Left ventricle myocardium inferior (tissue), 1 donor: ENCODE measurements at regions not wholly inside any gene's neighbourhood (a gene's known extent, or its start where the extent isn't known, plus 50 kb on each side); places are given as distances from the start of the nearest gene placed in this dataset.
"Not testable (repeated sequence)": the region's sequence is repeated elsewhere in the genome, so short reads cannot be mapped to it uniquely, and the experiment has no call there.

Experiments
- DNase-seq: peaks from one replicate; pipeline ENCODE4 v3.0.0-alpha.2; 2020
- H3K27ac ChIP-seq: fragments of 200-600 bp; replicated peaks from 2 replicates; pipeline ENCODE4 v1.8.0; 2021
- H3K27me3 ChIP-seq: fragments of 200-600 bp; 2 replicates; pipeline ENCODE4 v1.8.0; 2021; ENCODE audit warnings: low read depth
- H3K36me3 ChIP-seq: fragments of 200-600 bp; 2 replicates; pipeline ENCODE4 v1.8.0; 2021
- H3K4me1 ChIP-seq: fragments of 200-600 bp; 2 replicates; pipeline ENCODE4 v1.8.0; 2021
- H3K4me3 ChIP-seq: fragments of 200-600 bp; 2 replicates; pipeline ENCODE4 v1.8.0; 2021; ENCODE audit warnings: mild to moderate bottlenecking, moderate library complexity
- H3K9me3 ChIP-seq: fragments of 200-600 bp; replicated peaks from 2 replicates; pipeline ENCODE4 v1.8.0; 2021
- intact Hi-C: fragments of 100-400 bp; cut with micrococcal nuclease; formaldehyde crosslinking; loops from one replicate; pipeline ENCODE4 v1.11.0; 2022
- TF ChIP-seq, protein P1 (sequence below): fragments of 200-600 bp; IDR thresholded peaks from 2 replicates; pipeline ENCODE4 v1.8.0; 2021; ENCODE audit warnings: antibody characterized with exemption, mild to moderate bottlenecking, borderline replicate concordance
- donor health status: DM: no; HTN: yes; CAD: no; lungs with severe emphysema.

GRCh38 chr2:195150819-195151218 is 506.2 kb upstream of the SLC39A10 start:
- Histone ChIP-seq H3K4me1 (no peaks in the 10 kb centered on the region), H3K36me3 (no peaks in the 10 kb centered on the region), H3K27ac (no peak overlapping the region), H3K9me3 (no peaks in the 10 kb centered on the region), H3K27me3 (no peaks in the 10 kb centered on the region), H3K4me3 (no peak overlapping the region)
- no peak for DNase-seq
- intact Hi-C loops = no loop called here
- TF ChIP-seq, protein P1, sequence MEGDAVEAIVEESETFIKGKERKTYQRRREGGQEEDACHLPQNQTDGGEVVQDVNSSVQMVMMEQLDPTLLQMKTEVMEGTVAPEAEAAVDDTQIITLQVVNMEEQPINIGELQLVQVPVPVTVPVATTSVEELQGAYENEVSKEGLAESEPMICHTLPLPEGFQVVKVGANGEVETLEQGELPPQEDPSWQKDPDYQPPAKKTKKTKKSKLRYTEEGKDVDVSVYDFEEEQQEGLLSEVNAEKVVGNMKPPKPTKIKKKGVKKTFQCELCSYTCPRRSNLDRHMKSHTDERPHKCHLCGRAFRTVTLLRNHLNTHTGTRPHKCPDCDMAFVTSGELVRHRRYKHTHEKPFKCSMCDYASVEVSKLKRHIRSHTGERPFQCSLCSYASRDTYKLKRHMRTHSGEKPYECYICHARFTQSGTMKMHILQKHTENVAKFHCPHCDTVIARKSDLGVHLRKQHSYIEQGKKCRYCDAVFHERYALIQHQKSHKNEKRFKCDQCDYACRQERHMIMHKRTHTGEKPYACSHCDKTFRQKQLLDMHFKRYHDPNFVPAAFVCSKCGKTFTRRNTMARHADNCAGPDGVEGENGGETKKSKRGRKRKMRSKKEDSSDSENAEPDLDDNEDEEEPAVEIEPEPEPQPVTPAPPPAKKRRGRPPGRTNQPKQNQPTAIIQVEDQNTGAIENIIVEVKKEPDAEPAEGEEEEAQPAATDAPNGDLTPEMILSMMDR = no peak

GRCh38 chr2:195148004-195148403 is 509.0 kb upstream of the SLC39A10 start:
- intact Hi-C loops = no loop called here
- H3K4me1 ChIP-seq = no peaks in the 10 kb centered on the region
- no peak overlapping the region for H3K27ac ChIP-seq
- no peak for DNase-seq
- TF ChIP-seq, protein P1 = no peak
- H3K9me3 ChIP-seq = peaks cover 15% of the 10 kb centered on the region
- H3K36me3 ChIP-seq = no peaks in the 10 kb centered on the region
- H3K4me3 ChIP-seq = no peak overlapping the region
- no peaks in the 10 kb centered on the region for H3K27me3 ChIP-seq

GRCh38 chr2:195146761-195147541 is 510.1 kb upstream of the SLC39A10 start:
- Histone ChIP-seq H3K36me3 (no peaks in the 10 kb centered on the region), H3K9me3 (peaks cover 18% of the 10 kb centered on the region), H3K4me3 (no peak overlapping the region), H3K27ac (no peak overlapping the region), H3K27me3 (no peaks in the 10 kb centered on the region), H3K4me1 (no peaks in the 10 kb centered on the region)
- intact Hi-C loops = no loop called here
- DNase-seq = no peak
- TF ChIP-seq, protein P1 = no peak

- H3K9me3 ChIP-seq = peaks cover 7% of the 10 kb centered on the region
- H3K4me3 ChIP-seq = no peak overlapping the region
- TF ChIP-seq, protein P1 = no peak
- no peak overlapping the region for H3K27ac ChIP-seq
- DNase-seq = no peak
- intact Hi-C loops = no loop called here
- H3K27me3 ChIP-seq = no peaks in the 10 kb centered on the region
- H3K36me3 ChIP-seq = no peaks in the 10 kb centered on the region
- no peaks in the 10 kb centered on the region for H3K4me1 ChIP-seq
Measured at GRCh38 chr2:195138435-195138834, 518.6 kb upstream of the SLC39A10 start.

- H3K27ac ChIP-seq, DNase-seq, H3K27me3 ChIP-seq, intact Hi-C loops, H3K4me1 ChIP-seq, H3K36me3 ChIP-seq, H3K9me3 ChIP-seq, H3K4me3 ChIP-seq: not testable (repeated sequence)
Measured at GRCh38 chr2:195125889-195126288, 531.1 kb upstream of the SLC39A10 start.

GRCh38 chr2:195124391-195125079 is 532.5 kb upstream of the SLC39A10 start:
- no peak for DNase-seq
- H3K27ac ChIP-seq = no peak overlapping the region
- intact Hi-C loops = no loop called here
- no peak overlapping the region for H3K4me3 ChIP-seq
- TF ChIP-seq, protein P1 = no peak
- no peaks in the 10 kb centered on the region for H3K36me3 ChIP-seq
- H3K9me3 ChIP-seq = no peaks in the 10 kb centered on the region
- H3K4me1 ChIP-seq = no peaks in the 10 kb centered on the region
- no peaks in the 10 kb centered on the region for H3K27me3 ChIP-seq
